ENCODE measurements at regions not wholly inside any gene's neighbourhood (a gene's known extent, or its start where the extent isn't known, plus 50 kb on each side); places are given as distances from the start of the nearest gene placed in this dataset.

GRCh38 chr1:172893146-172893841 is 157.4 kb downstream of the TNFSF18 start:
- no peaks in the 10 kb centered on the region for H3K9me3 ChIP-seq (replicated peaks)
- DNase-seq, result peak; percentile 44
- no peak for TF ChIP-seq CTCF (IDR thresholded peaks at IDR 0.05; ENCODE audit: borderline replicate concordance)
- peak overlapping the region; percentile 37 for H3K27ac ChIP-seq (replicated peaks)
- no peak overlapping the region for H3K4me3 ChIP-seq
- H3K27me3 ChIP-seq (ENCODE audit: low read depth), result no peaks in the 10 kb centered on the region
- intact Hi-C loops (cut with micrococcal nuclease), result no loop called here
- H3K36me3 ChIP-seq, result no peaks in the 10 kb centered on the region
- H3K4me1 ChIP-seq, result peaks cover 28% of the 10 kb centered on the region

- peaks cover 28% of the 10 kb centered on the region for H3K4me1 ChIP-seq
- intact Hi-C loops (cut with micrococcal nuclease), result no loop called here
- H3K36me3 ChIP-seq, result no peaks in the 10 kb centered on the region
- TF ChIP-seq CTCF (IDR thresholded peaks at IDR 0.05; ENCODE audit: borderline replicate concordance), result no peak
- DNase-seq, result no peak
- H3K9me3 ChIP-seq (replicated peaks), result no peaks in the 10 kb centered on the region
- H3K4me3 ChIP-seq, result peak overlapping the region; percentile 14
- H3K27ac ChIP-seq (replicated peaks), result peak overlapping the region; percentile 24
- H3K27me3 ChIP-seq (ENCODE audit: low read depth), result no peaks in the 10 kb centered on the region
Measured at GRCh38 chr1:172894349-172895049, 156.2 kb downstream of the TNFSF18 start.

- H3K9me3 ChIP-seq (replicated peaks), result no peaks in the 10 kb centered on the region
- no peaks in the 10 kb centered on the region for H3K27me3 ChIP-seq (ENCODE audit: low read depth)
- no peak for TF ChIP-seq CTCF (IDR thresholded peaks at IDR 0.05; ENCODE audit: borderline replicate concordance)
- intact Hi-C loops (cut with micrococcal nuclease), result no loop called here
- DNase-seq, result no peak
- peaks cover 28% of the 10 kb centered on the region for H3K4me1 ChIP-seq
- H3K36me3 ChIP-seq, result no peaks in the 10 kb centered on the region
- peak overlapping the region; percentile 24 for H3K27ac ChIP-seq (replicated peaks)
- peak overlapping the region; percentile 14 for H3K4me3 ChIP-seq
Measured at GRCh38 chr1:172895050-172895460, 155.7 kb downstream of the TNFSF18 start.

GRCh38 chr1:172895761-172896160 is 155.0 kb downstream of the TNFSF18 start:
- intact Hi-C loops (cut with micrococcal nuclease), result no loop called here

GRCh38 chr1:172897738-172898137 is 153.0 kb downstream of the TNFSF18 start:
- intact Hi-C loops (cut with micrococcal nuclease), result no loop called here
- peaks cover 28% of the 10 kb centered on the region for H3K4me1 ChIP-seq
- H3K27me3 ChIP-seq (ENCODE audit: low read depth), result no peaks in the 10 kb centered on the region

More at GRCh38 chr1:172895761-172896160, 155.0 kb downstream of the TNFSF18 start:
- Histone ChIP-seq H3K4me1 (peaks cover 28% of the 10 kb centered on the region), H3K4me3 (no peak overlapping the region), H3K36me3 (no peaks in the 10 kb centered on the region), H3K27me3 (ENCODE audit: low read depth) (no peaks in the 10 kb centered on the region), H3K27ac (replicated peaks) (no peak overlapping the region), H3K9me3 (replicated peaks) (no peaks in the 10 kb centered on the region)
- no peak for TF ChIP-seq CTCF (IDR thresholded peaks at IDR 0.05; ENCODE audit: borderline replicate concordance)
- DNase-seq, result no peak

More at GRCh38 chr1:172897738-172898137, 153.0 kb downstream of the TNFSF18 start:
- no peak for DNase-seq
- Histone ChIP-seq H3K27ac (replicated peaks) (no peak overlapping the region), H3K4me3 (no peak overlapping the region), H3K36me3 (no peaks in the 10 kb centered on the region), H3K9me3 (replicated peaks) (no peaks in the 10 kb centered on the region)
- no peak for TF ChIP-seq CTCF (IDR thresholded peaks at IDR 0.05; ENCODE audit: borderline replicate concordance)

All from left ventricle myocardium inferior (tissue), 1 donor.